NCI-H187 treated with DMSO at 0.1 percent for 48 hours (cell line): ENCODE measurements at regions not wholly inside any gene's neighbourhood (a gene's known extent, or its start where the extent isn't known, plus 50 kb on each side); places are given as distances from the start of the nearest gene placed in this dataset.
"Not testable (repeated sequence)": the region's sequence is repeated elsewhere in the genome, so short reads cannot be mapped to it uniquely, and the experiment has no call there.

Experiments
- DNase-seq: peaks from one replicate; lab custom pipeline; 2025; lab: John Stamatoyannopoulos, UW

GRCh38 chr9:6160579-6160978 is 55.0 kb upstream of the IL33 start:
- no peak for DNase-seq

GRCh38 chr9:6153425-6153824 is 62.2 kb upstream of the IL33 start:
- DNase-seq: no peak

GRCh38 chr9:6152788-6153187 is 62.8 kb upstream of the IL33 start:
- no peak for DNase-seq

- no peak for DNase-seq
Observed at GRCh38 chr9:6150483-6150882, 65.1 kb upstream of the IL33 start.

- DNase-seq: no peak
Observed at GRCh38 chr9:6149315-6149714, 66.3 kb upstream of the IL33 start.

- no peak for DNase-seq
Observed at GRCh38 chr9:6147846-6148245, 67.8 kb upstream of the IL33 start.

- no peak for DNase-seq
Observed at GRCh38 chr9:6144947-6145346, 70.7 kb upstream of the IL33 start.

- no peak for DNase-seq
Observed at GRCh38 chr9:6142799-6143454, 72.7 kb upstream of the IL33 start.

- DNase-seq: not testable (repeated sequence)
Observed at GRCh38 chr9:6135780-6136179, 79.8 kb upstream of the IL33 start.

GRCh38 chr9:6134661-6135180 is 80.9 kb upstream of the IL33 start:
- no peak for DNase-seq

- no peak for DNase-seq
Observed at GRCh38 chr9:6133346-6134063, 82.1 kb upstream of the IL33 start.

- DNase-seq: no peak
Observed at GRCh38 chr9:6132650-6133049, 83.0 kb upstream of the IL33 start.

- no peak for DNase-seq
Observed at GRCh38 chr9:6128030-6128429, 87.6 kb upstream of the IL33 start.

- DNase-seq: no peak
Observed at GRCh38 chr9:6126377-6126776, 89.2 kb upstream of the IL33 start.

- no peak for DNase-seq
Observed at GRCh38 chr9:6123416-6123815, 92.2 kb upstream of the IL33 start.

- DNase-seq: no peak
Observed at GRCh38 chr9:6121707-6122106, 93.9 kb upstream of the IL33 start.

GRCh38 chr9:6114424-6114823 is 99.0 kb upstream of the RANBP6 start:
- no peak for DNase-seq

- DNase-seq: no peak
Observed at GRCh38 chr9:6113819-6114218, 98.4 kb upstream of the RANBP6 start.

GRCh38 chr9:6113312-6113711 is 97.9 kb upstream of the RANBP6 start:
- no peak for DNase-seq

- no peak for DNase-seq
Observed at GRCh38 chr9:6109986-6110385, 94.6 kb upstream of the RANBP6 start.

GRCh38 chr9:6109571-6109970 is 94.1 kb upstream of the RANBP6 start:
- no peak for DNase-seq

GRCh38 chr9:6106711-6107339 is 91.4 kb upstream of the RANBP6 start:
- DNase-seq: no peak

- no peak for DNase-seq
Observed at GRCh38 chr9:6105738-6106137, 90.3 kb upstream of the RANBP6 start.
